GM18868 (cell line): ENCODE measurements at regions not wholly inside any gene's neighbourhood (a gene's known extent, or its start where the extent isn't known, plus 50 kb on each side); places are given as distances from the start of the nearest gene placed in this dataset.
"Not testable (repeated sequence)": the region's sequence is repeated elsewhere in the genome, so short reads cannot be mapped to it uniquely, and the experiment has no call there.

Source experiments
- ATAC-seq: cut with Tn5 transposase; IDR thresholded peaks from one replicate; pipeline ENCODE4 v1.9.1; 2021; ENCODE audit warnings: mild to moderate bottlenecking, moderate library complexity; ENCODE audit not compliant: unreplicated experiment

- ATAC-seq: no peak
Observed at GRCh38 chr3:106294121-106294520, 425.3 kb upstream of the CBLB start.

GRCh38 chr3:106296062-106296461 lies 427.2 kb upstream of the CBLB start:
- no peak for ATAC-seq

- peak; percentile 68 for ATAC-seq
Observed at GRCh38 chr3:106299300-106300098, 430.7 kb upstream of the CBLB start.

- peak; percentile 86 for ATAC-seq
Observed at GRCh38 chr3:106302451-106303221, 433.8 kb upstream of the CBLB start.

- no peak for ATAC-seq
Observed at GRCh38 chr3:106303766-106304165, 435.0 kb upstream of the CBLB start.

GRCh38 chr3:106305127-106305526 lies 436.3 kb upstream of the CBLB start:
- no peak for ATAC-seq

- ATAC-seq: no peak
Observed at GRCh38 chr3:106305882-106306435, 437.1 kb upstream of the CBLB start.

GRCh38 chr3:106309274-106309673 lies 440.5 kb upstream of the CBLB start:
- ATAC-seq: no peak

GRCh38 chr3:106309798-106310197 lies 441.0 kb upstream of the CBLB start:
- not testable (repeated sequence) for ATAC-seq

GRCh38 chr3:106317141-106318055 lies 448.6 kb upstream of the CBLB start:
- ATAC-seq: no peak

- ATAC-seq: not testable (repeated sequence)
Observed at GRCh38 chr3:106321438-106321837, 452.6 kb upstream of the CBLB start.

GRCh38 chr3:106323586-106323985 lies 454.8 kb upstream of the CBLB start:
- ATAC-seq: no peak

GRCh38 chr3:106326941-106327695 lies 458.3 kb upstream of the CBLB start:
- no peak for ATAC-seq

- no peak for ATAC-seq
Observed at GRCh38 chr3:106327696-106328025, 458.8 kb upstream of the CBLB start.

- ATAC-seq: no peak
Observed at GRCh38 chr3:106328224-106328623, 459.4 kb upstream of the CBLB start.

GRCh38 chr3:106329521-106329920 lies 460.7 kb upstream of the CBLB start:
- no peak for ATAC-seq

- no peak for ATAC-seq
Observed at GRCh38 chr3:106331636-106332035, 462.8 kb upstream of the CBLB start.

GRCh38 chr3:106332129-106332528 lies 463.3 kb upstream of the CBLB start:
- no peak for ATAC-seq

- peak; percentile 38 for ATAC-seq
Observed at GRCh38 chr3:106332884-106333283, 464.1 kb upstream of the CBLB start.

- ATAC-seq: peak; percentile 67
Observed at GRCh38 chr3:106333911-106334618, 465.3 kb upstream of the CBLB start.
